Stimulated activated CD4-positive, alpha-beta T cell treated with anti-CD3 and anti-CD28 coated beads, Interleukin-15, amount 100 ng/mL, for 24 hours (primary cell): ENCODE measurements at regions not wholly inside any gene's neighbourhood (a gene's known extent, or its start where the extent isn't known, plus 50 kb on each side); places are given as distances from the start of the nearest gene placed in this dataset.

Experiments used
- DNase-seq: peaks from one replicate; pipeline ENCODE4 v3.0.0-alpha.2; 2020

- DNase-seq: no peak
These were observed 57.3 kb downstream of the KCNA4 start for GRCh38 chr11:29959488-29959887.

- DNase-seq: no peak
These were observed 59.4 kb downstream of the KCNA4 start for GRCh38 chr11:29957431-29957830.

- DNase-seq: no peak
These were observed 60.7 kb downstream of the KCNA4 start for GRCh38 chr11:29956076-29956556.

DNA sequence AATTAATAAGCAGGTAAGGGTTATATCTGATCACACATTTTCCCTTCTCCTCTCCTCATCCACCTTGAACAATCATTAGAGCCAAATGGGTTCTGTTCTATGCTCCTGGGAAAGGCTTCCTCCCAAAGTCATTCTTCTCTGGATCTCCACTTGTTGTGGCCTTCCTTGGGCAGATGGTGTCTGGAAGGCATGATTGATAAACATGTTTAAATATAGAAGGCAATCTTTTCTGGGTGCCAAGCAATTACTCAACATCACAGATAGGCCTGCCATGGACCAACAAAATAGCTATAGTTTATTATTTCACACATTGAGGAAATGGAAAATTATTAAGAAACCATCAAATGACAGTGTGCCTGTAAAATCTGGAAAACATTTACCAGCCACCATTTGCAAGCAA lies 73.5 kb downstream of the KCNA4 start:
- DNase-seq: no peak

DNA sequence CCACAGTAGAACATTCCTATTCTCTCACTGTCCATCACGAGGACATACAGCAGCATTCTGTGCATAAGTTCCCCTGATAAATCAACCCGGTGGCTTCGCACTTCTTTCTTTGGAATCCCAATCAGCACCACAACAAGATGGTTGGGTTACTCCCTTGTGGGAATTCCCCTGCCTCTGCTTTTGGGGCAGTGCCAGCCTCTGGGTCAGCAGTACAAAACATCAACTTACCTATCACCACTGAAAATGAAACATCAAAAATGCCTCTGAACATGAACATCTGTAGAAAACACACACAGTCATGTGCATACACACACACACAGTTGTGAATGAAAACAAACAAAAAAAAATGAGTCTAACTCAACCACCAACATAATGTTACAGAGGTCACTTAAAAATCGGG lies 79.3 kb downstream of the KCNA4 start:
- no peak for DNase-seq

DNA sequence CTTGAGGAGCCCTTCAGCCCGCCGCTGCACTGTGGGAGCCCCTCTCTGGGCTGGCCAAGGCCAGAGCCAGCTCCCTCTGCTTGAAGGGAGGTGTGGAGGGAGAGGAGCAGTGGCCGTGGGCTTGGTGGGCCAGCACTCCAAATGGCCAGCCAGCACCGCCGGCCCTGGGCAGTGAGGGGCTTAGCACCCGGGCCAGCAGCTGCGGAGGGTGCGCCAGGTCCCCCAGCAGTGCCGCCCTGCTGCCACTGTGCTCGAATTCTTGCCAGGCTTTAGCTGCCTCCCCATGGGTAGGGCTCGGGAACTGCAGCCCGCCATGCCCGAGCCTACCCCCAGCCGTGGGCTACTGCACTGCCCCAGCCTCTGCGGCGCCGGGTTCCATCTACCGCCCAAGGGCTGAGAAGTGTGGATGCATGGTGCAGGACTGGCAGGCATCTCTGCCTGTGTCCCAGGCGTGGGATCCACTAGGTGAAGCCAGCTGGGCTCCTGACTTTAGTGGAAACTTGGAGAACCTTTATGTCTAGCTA lies 82.7 kb downstream of the KCNA4 start:
- no peak for DNase-seq

DNA sequence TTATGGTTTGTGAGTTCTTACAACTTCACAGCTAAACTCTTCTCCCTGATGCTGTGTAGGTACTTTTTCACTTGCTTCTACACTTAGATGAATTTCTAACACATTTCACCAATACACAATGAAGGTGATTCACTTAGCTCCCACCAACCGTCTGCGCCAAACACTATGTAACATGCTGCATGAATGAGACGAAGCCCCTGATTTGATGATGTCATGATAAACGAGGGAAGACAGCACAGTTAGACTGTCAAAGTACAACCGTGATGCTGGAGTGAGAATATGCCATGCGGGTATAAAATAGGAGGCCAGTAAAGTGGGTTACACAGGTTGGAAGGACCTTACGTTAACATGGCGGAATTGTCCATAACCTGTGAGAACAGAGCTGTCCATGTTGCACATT lies 100.8 kb downstream of the KCNA4 start:
- no peak for DNase-seq

DNA sequence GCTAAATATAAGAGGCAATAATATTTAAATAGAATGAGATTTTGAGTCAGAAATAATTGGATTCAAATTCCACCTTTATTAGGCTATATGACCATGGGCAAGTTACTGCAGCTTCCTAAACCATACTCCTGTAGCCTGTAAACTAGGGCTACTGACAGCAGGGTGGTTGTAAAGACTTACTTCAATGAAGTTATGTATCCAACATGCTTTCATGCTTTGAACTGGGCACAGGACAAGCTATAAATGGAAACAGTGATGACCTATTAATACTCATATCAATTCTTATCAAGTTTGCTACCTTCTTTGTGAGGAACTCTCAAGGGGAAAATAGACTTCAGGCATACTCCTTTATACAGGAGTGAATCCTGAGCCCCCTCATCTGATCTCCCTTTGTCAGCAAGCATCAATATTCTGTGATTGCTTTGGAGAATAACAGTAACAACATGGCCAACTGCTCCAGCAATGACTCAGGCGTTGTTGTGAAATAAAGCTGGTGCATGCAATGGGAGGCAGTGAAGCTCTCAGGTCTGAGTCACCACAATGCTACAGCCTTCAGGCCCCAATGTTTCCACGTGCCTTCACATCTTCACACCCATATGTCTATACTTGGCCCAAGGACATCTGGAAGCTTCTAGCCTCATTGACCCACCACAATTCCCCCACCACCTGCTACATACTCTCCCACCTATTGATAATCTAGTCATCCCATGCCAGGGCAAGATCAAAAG lies 102.5 kb downstream of the KCNA4 start:
- DNase-seq: no peak

DNA sequence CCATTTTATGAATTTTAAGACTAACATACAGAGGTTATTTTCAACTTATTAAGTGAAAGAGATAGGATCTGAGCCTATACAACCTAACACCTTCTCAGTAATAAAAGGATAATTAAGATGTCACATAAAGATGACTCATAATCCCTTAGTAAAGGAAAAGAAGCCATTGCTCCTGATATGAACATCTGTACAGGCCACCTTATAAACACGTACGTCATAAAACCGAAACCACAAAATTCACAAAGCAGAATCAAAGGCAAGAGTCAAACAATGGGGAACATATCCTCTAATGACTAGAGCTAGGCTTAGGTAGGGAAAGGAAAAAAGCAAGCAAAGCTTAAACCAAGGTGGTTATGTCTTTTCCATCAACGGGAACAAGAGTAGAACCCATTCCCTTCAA lies 103.5 kb downstream of the KCNA4 start:
- DNase-seq: no peak

- no peak for DNase-seq
These were observed 116.4 kb downstream of the KCNA4 start for GRCh38 chr11:29900382-29900781.

- DNase-seq: no peak
These were observed 137.3 kb downstream of the KCNA4 start for GRCh38 chr11:29879560-29879959.

DNA sequence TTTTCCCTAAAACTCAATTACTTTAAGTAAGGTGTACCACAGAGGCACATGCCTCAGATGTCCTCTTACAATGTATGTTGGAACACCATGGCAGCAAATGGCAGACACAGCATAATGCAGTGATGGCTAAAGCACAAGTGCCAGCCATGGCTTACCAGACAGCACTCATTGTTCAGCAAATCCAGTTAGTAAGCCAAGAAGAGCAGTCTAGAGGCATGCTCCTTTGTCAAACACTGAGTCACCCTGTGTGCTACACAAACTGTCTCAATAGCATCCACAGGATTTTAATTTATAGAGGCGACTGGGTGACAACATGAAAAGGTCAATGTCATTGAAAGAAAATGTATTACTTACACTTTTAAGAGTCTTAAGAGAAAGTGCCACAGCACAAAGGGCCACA lies 140.6 kb downstream of the KCNA4 start:
- DNase-seq: no peak

DNA sequence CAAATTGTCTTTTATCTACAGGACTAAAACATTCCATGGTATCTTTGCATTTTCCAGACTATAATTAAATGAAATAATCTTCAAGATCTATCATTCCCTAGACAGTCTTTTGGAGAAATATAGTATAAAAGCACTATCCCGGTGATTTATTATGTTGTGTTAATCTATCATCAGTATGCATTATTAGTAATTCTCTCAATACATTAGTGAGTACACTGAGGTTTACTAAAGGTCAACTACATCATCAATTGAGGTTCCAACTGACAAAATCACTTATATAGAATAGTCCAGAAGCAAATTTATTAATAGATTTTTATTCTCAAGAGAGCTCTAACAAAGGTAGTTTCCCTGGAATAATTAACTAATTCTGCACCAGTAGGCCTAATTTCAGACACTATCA lies 169.6 kb downstream of the KCNA4 start:
- DNase-seq: no peak

- no peak for DNase-seq
These were observed 172.0 kb downstream of the KCNA4 start for GRCh38 chr11:29844701-29845379.

GRCh38 chr11:29844031-29844430 lies 172.8 kb downstream of the KCNA4 start:
- DNase-seq: no peak

DNA sequence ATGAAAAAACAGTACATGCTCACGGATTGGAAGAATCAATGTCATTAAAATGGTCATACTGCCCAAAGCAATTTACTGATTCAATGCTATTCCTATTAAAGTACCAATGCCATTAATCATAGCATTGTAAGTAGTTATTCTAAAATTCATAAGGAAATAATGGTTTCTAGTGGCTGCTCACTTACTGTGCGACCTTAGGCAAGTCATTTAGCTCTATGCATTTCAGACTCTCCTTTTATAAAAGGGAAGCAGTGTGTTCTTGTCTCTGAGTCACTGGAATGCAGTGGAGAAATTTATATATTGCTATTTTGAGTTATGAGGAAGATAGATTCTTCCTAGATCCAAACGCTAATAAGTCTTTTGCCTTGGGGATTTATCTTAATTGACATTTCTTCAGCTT lies 174.8 kb downstream of the KCNA4 start:
- DNase-seq: no peak

- no peak for DNase-seq
These were observed 190.0 kb downstream of the KCNA4 start for GRCh38 chr11:29826878-29827277.

DNA sequence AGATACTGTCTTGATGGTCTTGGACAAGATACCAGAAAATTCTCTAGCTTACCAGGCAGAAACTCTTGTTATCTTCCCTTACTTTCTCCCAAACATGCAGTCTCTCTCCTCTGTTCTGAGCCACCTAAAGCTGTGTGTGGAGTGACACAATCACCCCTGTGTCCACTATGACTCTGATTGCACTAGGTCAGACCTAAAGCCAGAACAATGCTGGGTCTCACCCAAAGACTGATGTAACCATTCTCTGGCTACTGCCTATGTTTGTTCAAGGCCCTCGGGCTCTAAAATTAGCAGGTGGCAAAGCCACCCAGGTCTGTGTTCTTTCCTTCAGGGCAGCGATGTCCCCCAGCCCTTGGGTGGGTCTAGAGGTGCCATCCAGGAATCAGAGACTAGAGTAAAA lies 200.5 kb downstream of the KCNA4 start:
- DNase-seq: no peak

GRCh38 chr11:29809121-29809520 lies 207.7 kb downstream of the KCNA4 start:
- no peak for DNase-seq

GRCh38 chr11:29802522-29802921 lies 214.3 kb downstream of the KCNA4 start:
- DNase-seq: no peak

GRCh38 chr11:29801561-29801960 lies 215.3 kb downstream of the KCNA4 start:
- no peak for DNase-seq

DNA sequence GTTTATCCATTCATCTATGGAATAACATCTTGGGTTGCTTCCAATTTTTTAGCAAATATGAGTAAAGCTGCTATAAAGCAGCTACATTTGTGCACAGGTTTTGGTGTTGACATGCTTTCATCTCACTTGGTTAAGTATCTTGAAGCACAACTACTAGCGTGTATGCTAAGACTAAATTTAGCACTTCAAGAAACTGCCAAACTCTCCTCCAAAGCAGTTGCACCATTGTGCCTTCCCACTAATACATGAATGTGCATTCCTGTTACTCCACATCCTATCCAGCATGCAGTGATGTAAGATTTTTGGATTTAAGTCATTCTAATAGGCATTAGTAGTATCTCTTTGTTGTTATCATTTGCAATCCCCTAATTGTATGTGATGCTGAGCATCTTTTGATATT lies 230.7 kb downstream of the KCNA4 start:
- no peak for DNase-seq

DNA sequence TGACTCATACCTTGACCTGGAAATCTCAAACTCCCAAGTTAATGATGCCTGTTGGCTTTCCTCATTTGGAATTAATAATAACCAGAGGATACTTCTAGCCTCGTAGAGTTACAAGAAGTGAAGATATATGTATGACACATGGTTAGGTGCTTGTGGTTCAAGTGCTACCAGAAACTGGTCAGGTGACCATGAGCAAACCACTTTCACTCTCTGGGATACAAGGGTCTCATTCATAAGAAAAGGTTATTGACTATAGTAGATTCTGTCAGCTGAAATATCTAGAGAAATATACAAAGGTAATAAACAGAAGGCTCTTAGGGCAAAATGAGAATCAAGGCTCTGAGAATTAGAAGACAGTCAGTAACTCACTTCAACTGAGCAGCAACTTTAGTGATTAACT lies 233.3 kb downstream of the KCNA4 start:
- DNase-seq: no peak

GRCh38 chr11:29782447-29782846 lies 234.4 kb downstream of the KCNA4 start:
- no peak for DNase-seq

DNA sequence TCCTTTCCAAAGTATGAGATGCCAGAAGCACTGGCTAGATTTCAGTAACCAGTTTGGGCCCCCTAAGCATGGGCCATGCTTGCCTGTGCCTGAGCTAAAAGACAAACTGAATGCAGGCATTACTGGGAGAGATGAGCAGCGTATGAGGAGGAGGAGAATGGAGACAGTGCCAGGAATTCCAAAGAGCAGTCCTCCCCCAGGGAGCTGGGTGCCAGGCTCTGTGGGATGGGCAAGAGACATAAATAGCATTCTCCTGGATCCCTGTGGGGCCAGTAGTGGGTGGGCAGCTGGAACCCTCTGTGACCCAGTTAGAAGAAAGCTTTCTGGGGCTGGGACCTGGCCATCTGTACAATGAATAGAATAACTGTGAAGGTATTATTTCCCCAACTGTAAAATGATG lies 235.6 kb downstream of the KCNA4 start:
- no peak for DNase-seq
